NB4 (cell line): ENCODE measurements at regions not wholly inside any gene's neighbourhood (a gene's known extent, or its start where the extent isn't known, plus 50 kb on each side); places are given as distances from the start of the nearest gene placed in this dataset.

Experiments used
- DNase-seq: peaks from one replicate; pipeline ENCODE4 v3.0.0; 2010; ENCODE audit warnings: low read depth
- H3K4me3 ChIP-seq: one replicate; pipeline ENCODE4 v1.5.1; 2011; ENCODE audit warnings: mild to moderate bottlenecking, low read depth, low read length, moderate library complexity
- CTCF ChIP-seq: IDR thresholded peaks from one replicate; pipeline ENCODE4 v1.5.1; 2012; ENCODE audit warnings: low read depth, low read length
- MYC ChIP-seq: IDR thresholded peaks from 2 replicates; pipeline ENCODE4 v1.6.1; 2011; ENCODE audit warnings: low read depth, low read length

DNA sequence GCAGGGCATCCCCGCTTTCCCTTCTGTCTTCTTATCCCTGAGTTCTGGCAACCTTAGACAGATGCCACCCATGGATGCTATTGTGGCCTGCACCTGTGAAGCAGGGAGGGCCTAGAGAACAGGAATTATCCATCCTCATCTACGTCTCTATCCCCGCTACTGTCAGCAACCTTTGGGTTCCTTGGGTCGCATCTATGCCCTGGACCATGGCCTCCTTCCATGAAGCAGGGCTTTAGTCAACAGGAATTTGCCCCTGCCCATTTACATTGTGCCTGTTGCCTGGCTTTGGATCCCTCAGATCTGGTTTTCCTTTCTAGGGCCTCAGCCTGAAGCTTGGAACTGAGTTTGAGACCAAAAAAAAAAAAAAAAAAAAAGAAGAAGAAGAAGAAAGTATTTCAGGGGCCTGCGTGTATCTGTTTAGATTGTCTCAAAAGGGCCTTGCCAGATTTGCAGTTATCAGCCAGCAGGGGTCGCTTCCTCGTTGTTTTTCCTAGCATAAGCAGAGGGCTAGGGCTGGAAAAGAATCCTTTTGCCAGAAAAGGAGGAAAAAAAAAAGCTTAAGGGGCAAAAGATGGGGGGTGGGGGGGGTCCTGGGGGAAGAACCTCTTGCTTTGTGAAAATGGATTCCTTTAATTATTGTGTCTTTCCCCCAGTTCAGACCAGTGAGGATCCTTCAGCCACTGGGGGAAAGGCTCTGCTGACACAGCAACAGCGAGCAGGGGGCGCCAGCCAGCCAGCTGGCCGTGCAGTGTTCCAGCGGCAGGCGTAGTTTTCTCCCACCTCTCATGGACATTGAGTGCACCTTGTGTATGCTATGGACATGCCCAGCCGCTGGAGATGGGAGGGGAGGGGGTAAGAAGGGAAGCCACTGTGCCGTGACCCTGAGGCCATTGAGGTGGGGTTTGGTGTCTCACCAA, 65.7 kb upstream of the ALDH1L1 start:
- peak; percentile 61 for DNase-seq
- TF ChIP-seq CTCF (peak; percentile 60), MYC (no peak)
- no peak overlapping the region for H3K4me3 ChIP-seq
